AG10803 (cell line): ENCODE measurements at regions not wholly inside any gene's neighbourhood (a gene's known extent, or its start where the extent isn't known, plus 50 kb on each side); places are given as distances from the start of the nearest gene placed in this dataset.
"Not testable (repeated sequence)": the region's sequence is repeated elsewhere in the genome, so short reads cannot be mapped to it uniquely, and the experiment has no call there.

Source experiments
- DNase-seq: peaks from one replicate; pipeline ENCODE4 v3.0.0; 2010; ENCODE audit warnings: low read depth
- H3K4me3 ChIP-seq: 2 replicates; pipeline ENCODE4 v1.5.1; 2011; ENCODE audit warnings: mild to moderate bottlenecking, low read length, control low read depth
- TF ChIP-seq, protein P1 (sequence below): conservative IDR thresholded peaks from 2 replicates; pipeline ENCODE4 v1.5.1; 2011; ENCODE audit warnings: mild to moderate bottlenecking, low read length, control low read depth, inconsistent platforms

DNA sequence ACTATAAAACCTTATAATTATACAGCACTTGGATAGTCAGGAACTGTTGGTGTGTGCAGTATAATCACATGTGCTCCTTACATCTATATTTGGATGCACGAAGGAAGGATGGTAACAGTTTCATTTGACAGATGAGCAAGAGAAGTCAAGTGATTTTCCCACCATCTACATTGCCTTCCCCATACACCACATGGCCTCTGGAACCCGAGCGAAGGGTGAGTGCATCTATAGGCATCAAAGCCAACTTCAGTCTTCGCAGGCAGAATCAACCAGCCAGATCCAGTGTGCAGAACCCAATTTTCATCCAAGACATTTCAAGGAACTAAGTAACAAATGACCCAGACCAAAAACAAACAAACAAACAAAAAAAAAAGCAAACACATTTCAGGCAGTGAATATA is 85.1 kb upstream of the BLID start:
- peak overlapping the region; percentile 67 for H3K4me3 ChIP-seq
- no peak for DNase-seq
- TF ChIP-seq, protein P1, sequence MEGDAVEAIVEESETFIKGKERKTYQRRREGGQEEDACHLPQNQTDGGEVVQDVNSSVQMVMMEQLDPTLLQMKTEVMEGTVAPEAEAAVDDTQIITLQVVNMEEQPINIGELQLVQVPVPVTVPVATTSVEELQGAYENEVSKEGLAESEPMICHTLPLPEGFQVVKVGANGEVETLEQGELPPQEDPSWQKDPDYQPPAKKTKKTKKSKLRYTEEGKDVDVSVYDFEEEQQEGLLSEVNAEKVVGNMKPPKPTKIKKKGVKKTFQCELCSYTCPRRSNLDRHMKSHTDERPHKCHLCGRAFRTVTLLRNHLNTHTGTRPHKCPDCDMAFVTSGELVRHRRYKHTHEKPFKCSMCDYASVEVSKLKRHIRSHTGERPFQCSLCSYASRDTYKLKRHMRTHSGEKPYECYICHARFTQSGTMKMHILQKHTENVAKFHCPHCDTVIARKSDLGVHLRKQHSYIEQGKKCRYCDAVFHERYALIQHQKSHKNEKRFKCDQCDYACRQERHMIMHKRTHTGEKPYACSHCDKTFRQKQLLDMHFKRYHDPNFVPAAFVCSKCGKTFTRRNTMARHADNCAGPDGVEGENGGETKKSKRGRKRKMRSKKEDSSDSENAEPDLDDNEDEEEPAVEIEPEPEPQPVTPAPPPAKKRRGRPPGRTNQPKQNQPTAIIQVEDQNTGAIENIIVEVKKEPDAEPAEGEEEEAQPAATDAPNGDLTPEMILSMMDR, result no peak

DNA sequence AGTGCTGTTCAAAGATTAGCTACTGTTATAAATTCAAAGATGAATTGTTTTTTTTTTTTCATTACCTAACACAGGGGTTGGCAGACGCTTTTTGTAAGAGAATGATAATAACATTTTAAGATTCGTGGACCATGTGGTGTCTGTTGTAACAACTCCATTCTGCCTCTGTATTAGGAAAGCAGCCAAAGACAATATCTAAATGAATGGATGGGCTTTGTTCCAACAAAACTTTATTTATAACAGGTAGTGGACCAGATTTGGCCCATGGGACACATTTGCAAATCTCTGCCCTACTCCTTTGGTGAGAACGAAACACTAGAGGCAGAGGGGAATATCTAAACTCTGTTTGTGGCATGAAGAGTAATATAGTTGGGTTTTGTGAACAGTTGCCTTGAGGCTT is 83.6 kb upstream of the BLID start:
- DNase-seq, result no peak
- no peak overlapping the region for H3K4me3 ChIP-seq
- TF ChIP-seq, protein P1, result no peak

DNA sequence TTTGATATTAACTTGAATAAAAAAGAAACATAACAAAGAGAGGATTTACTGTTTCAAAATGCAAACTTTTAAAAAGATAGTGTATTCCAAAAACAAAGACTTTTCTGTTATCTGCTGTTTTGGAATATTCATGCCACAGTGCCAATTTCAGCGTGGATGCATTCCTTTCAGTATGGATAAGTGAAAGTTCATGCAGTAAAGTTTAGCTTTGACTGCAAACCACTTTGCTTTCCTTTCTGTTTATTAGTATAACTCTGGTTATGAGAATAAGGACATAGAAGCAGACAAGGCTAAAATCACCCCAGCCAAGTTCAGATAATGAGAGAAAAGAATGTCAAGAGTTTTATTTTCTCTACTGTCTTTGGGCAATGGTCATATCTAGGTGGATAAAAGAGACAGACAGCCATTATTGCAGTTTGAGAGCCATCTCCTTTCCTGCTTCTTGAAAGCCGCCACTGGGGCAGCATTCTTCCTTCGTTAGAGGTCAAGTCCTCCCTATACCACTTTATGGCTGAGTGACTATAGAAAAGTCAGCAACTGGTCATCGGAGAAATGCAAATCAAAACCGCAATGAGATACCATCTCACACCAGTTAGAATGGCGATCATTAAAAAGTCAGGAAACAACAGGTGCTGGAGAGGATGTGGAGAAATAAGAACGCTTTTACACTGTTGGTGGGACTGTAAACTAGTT is 82.4 kb upstream of the BLID start:
- no peak for DNase-seq
- no peak overlapping the region for H3K4me3 ChIP-seq
- TF ChIP-seq, protein P1, result no peak

DNA sequence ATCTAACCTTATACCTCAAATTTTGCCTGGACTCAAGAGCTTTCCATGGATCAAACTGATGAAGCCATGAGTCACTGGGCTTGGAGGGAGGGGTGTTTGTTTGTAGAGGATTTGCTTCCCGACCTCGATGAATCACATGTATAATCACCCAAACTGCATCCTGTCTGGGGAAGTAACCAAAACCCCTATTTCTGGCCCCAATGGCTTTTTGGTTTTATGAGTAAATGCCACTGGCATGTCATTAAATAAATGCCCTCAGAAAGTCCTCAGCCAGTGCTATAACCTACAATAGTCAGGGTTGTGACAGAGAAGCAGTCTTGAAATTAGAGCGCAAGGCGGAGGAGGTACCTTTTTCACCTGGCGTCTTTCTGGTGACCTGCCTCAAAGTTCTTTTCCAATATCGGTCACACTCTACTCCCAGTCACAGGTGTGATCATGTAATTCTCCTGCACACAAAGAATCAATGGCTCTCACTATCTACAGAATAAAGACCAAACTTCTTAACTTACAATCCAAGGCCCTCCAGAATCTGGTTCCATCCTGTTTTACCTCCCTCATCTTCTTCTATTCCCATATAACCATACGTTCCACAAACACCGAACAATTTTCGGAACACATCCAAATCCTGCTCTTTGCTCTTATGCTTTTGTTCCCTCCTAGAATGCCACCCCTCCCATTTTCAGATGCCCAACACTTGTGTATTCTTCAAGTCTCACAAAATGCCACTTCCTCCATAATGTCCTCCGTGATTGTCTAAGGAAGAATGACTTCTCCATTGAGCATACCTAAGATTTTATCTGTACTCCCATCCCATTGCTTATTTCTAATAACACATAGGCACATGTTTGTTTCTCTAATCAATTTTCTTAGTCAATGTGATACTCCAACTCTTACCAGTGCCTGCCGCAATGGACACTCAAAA is 81.3 kb upstream of the BLID start:
- TF ChIP-seq, protein P1, result no peak
- peak; percentile 98 for DNase-seq
- no peak overlapping the region for H3K4me3 ChIP-seq

DNA sequence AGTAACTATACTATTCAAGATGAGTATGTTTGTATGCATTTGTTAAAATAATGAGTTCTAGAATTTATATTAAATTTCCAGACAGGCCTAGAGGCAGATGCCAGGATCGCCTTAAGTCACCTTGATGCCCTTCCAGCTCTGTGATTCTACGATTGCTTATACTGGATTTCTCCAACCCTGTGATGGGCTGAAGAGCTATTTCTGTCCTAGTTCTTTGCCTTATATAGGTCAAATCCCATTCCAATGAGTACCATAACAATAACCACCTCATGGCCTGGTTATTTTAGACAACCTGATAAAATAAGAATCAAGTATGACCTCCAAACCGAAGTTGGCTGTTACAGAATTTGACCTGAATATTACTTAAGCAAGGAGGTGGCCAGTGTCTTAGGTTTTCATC is 79.8 kb upstream of the BLID start:
- DNase-seq, result no peak
- TF ChIP-seq, protein P1, result no peak

DNA sequence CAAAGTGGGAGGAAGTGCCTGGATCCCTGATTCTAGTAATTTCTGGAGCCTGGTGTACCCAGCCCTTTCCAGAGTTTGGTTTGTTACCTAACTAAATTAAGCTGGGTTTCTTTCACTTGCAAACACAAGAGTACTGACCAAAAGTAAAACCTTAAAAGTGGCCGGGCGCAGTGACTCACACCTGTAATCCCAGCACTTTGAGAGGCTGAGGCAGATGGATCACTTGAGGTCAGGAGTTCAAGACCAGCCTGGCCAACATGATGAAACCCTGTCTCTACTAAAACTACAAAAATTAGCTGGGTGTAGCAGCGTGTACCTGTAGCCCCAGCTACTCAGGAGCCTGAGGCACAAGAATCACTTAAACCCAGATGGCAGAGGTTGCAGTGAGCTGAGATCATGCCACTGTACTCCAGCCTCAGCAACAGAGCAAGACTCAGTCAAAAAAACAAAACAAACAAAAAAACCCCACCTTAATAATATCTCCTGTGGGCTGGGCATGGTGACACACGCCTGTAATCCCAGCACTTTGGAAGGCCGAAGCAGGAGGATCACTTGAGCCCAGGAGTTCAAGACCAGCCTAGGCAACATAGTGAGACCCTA is 78.0 kb upstream of the BLID start:
- DNase-seq, H3K4me3 ChIP-seq: not testable (repeated sequence)

More for the DNA sequence above, 79.8 kb upstream of the BLID start:
- H3K4me3 ChIP-seq, result no peak overlapping the region

- DNase-seq, result no peak
- TF ChIP-seq, protein P1, result no peak
- no peak overlapping the region for H3K4me3 ChIP-seq
These were observed 77.4 kb upstream of the BLID start for GRCh38 chr11:122193457-122193856.
